NCI-H2196 (cell line): ENCODE measurements at regions not wholly inside any gene's neighbourhood (a gene's known extent, or its start where the extent isn't known, plus 50 kb on each side); places are given as distances from the start of the nearest gene placed in this dataset.
"Not testable (repeated sequence)": the region's sequence is repeated elsewhere in the genome, so short reads cannot be mapped to it uniquely, and the experiment has no call there.

Experiments used
- DNase-seq: peaks from one replicate; lab custom pipeline; 2025; ENCODE audit not compliant: unreplicated experiment; lab: John Stamatoyannopoulos, UW

GRCh38 chr12:25615119-25615518, 62.0 kb upstream of the LMNTD1 start:
- DNase-seq: no peak

GRCh38 chr12:25616286-25616685, 63.2 kb upstream of the LMNTD1 start:
- no peak for DNase-seq

- no peak for DNase-seq
Observed at GRCh38 chr12:25617991-25618390, 64.9 kb upstream of the LMNTD1 start.

GRCh38 chr12:25623816-25624215, 70.7 kb upstream of the LMNTD1 start:
- DNase-seq: no peak

GRCh38 chr12:25625146-25625545, 72.1 kb upstream of the LMNTD1 start:
- no peak for DNase-seq

- no peak for DNase-seq
Observed at GRCh38 chr12:25629341-25629740, 76.3 kb upstream of the LMNTD1 start.

GRCh38 chr12:25630735-25631515, 77.8 kb upstream of the LMNTD1 start:
- DNase-seq: not testable (repeated sequence)

- not testable (repeated sequence) for DNase-seq
Observed at GRCh38 chr12:25633149-25633548, 80.1 kb upstream of the LMNTD1 start.

GRCh38 chr12:25637752-25638151, 84.7 kb upstream of the LMNTD1 start:
- no peak for DNase-seq

- DNase-seq: no peak
Observed at GRCh38 chr12:25639406-25639805, 86.3 kb upstream of the LMNTD1 start.

- no peak for DNase-seq
Observed at GRCh38 chr12:25644979-25645378, 91.9 kb upstream of the LMNTD1 start.

- DNase-seq: no peak
Observed at GRCh38 chr12:25645427-25645826, 92.3 kb upstream of the LMNTD1 start.

GRCh38 chr12:25651931-25652330, 98.8 kb upstream of the LMNTD1 start:
- no peak for DNase-seq

- no peak for DNase-seq
Observed at GRCh38 chr12:25652371-25652770, 99.3 kb upstream of the LMNTD1 start.

GRCh38 chr12:25653487-25654175, 100.5 kb upstream of the LMNTD1 start:
- DNase-seq: no peak

- DNase-seq: no peak
Observed at GRCh38 chr12:25655702-25656101, 102.6 kb upstream of the LMNTD1 start.

- no peak for DNase-seq
Observed at GRCh38 chr12:25659621-25660020, 106.5 kb upstream of the LMNTD1 start.

- DNase-seq: no peak
Observed at GRCh38 chr12:25670076-25671055, 117.3 kb upstream of the LMNTD1 start.

GRCh38 chr12:25675808-25676207, 122.7 kb upstream of the LMNTD1 start:
- no peak for DNase-seq

- no peak for DNase-seq
Observed at GRCh38 chr12:25677232-25677937, 124.3 kb upstream of the LMNTD1 start.

GRCh38 chr12:25681580-25681979, 128.5 kb upstream of the LMNTD1 start:
- DNase-seq: no peak
